GM23338 (cell line): ENCODE measurements at regions not wholly inside any gene's neighbourhood (a gene's known extent, or its start where the extent isn't known, plus 50 kb on each side); places are given as distances from the start of the nearest gene placed in this dataset.

Source experiments
- ATAC-seq: fragments of 200-7000 bp; cut with Tn5 transposase; 3 replicates; pipeline ENCODE4 v1.9.1; 2020
- DNase-seq: peaks from one replicate; pipeline ENCODE4 v3.0.0-alpha.2; 2015; ENCODE audit warnings: low spot score
- H2AFZ ChIP-seq: fragments of 200-600 bp; sonication (generic); 2 replicates; pipeline ENCODE4 v1.8.0; 2016; ENCODE audit warnings: antibody characterized with exemption, mild to moderate bottlenecking, moderate library complexity
- H3F3A ChIP-seq: fragments of 200-600 bp; sonication (generic); replicated peaks from 2 replicates; pipeline ENCODE4 v1.8.0; 2017; ENCODE audit warnings: antibody characterized with exemption, mixed run types, low read depth
- H3K27ac ChIP-seq: fragments of 200-600 bp; sonication (generic); 2 replicates; pipeline ENCODE4 v1.6.1; 2016; ENCODE audit warnings: low read depth
- H3K27me3 ChIP-seq: fragments of 200-600 bp; sonication (generic); 2 replicates; pipeline ENCODE4 v1.8.0; 2016; ENCODE audit warnings: mild to moderate bottlenecking, mixed run types, moderate library complexity; ENCODE audit not compliant: insufficient read depth
- H3K36me3 ChIP-seq: fragments of 200-600 bp; sonication (generic); 2 replicates; pipeline ENCODE4 v1.8.0; 2016; ENCODE audit warnings: mild to moderate bottlenecking; ENCODE audit not compliant: insufficient read depth
- H3K4me1 ChIP-seq: fragments of 200-600 bp; sonication (generic); 2 replicates; pipeline ENCODE4 v1.8.0; 2016; ENCODE audit warnings: mild to moderate bottlenecking, moderate library complexity; ENCODE audit not compliant: insufficient read depth
- H3K4me2 ChIP-seq: fragments of 200-600 bp; sonication (generic); 2 replicates; pipeline ENCODE4 v1.7.1; 2017; ENCODE audit warnings: mixed run types
- H3K4me3 ChIP-seq: fragments of 200-600 bp; sonication (generic); 2 replicates; pipeline ENCODE4 v1.6.1; 2016; ENCODE audit warnings: mixed run types
- H3K79me2 ChIP-seq: fragments of 200-600 bp; sonication (generic); replicated peaks from 2 replicates; pipeline ENCODE4 v1.8.0; 2017; ENCODE audit warnings: mild to moderate bottlenecking; ENCODE audit not compliant: insufficient read depth
- H3K9me2 ChIP-seq: fragments of 200-600 bp; sonication (generic); 2 replicates; pipeline ENCODE4 v1.8.0; 2017; ENCODE audit not compliant: insufficient read depth
- H4K20me1 ChIP-seq: fragments of 200-600 bp; sonication (generic); replicated peaks from 2 replicates; pipeline ENCODE4 v1.8.0; 2017; ENCODE audit warnings: mild to moderate bottlenecking; ENCODE audit not compliant: insufficient read depth
- H3K27ac Mint-ChIP-seq: 2 replicates; pipeline ENCODE4 v1.8.0; 2020; ENCODE audit warnings: inconsistent platforms, mild to moderate bottlenecking, moderate library complexity, mixed read lengths
- H3K27me3 Mint-ChIP-seq: 3 replicates; pipeline ENCODE4 v1.8.0; 2022; ENCODE audit warnings: low read depth, mild to moderate bottlenecking, moderate library complexity, mixed read lengths, inconsistent platforms; ENCODE audit not compliant: insufficient read depth, poor library complexity
- H3K36me3 Mint-ChIP-seq: 3 replicates; pipeline ENCODE4 v1.8.0; 2021; ENCODE audit warnings: low read depth, mild to moderate bottlenecking, inconsistent platforms, moderate library complexity, mixed read lengths
- H3K4me1 Mint-ChIP-seq: 3 replicates; pipeline ENCODE4 v1.8.0; 2020; ENCODE audit warnings: mild to moderate bottlenecking, inconsistent platforms, mixed read lengths
- H3K4me3 Mint-ChIP-seq: 3 replicates; pipeline ENCODE4 v1.8.0; 2021; ENCODE audit warnings: moderate library complexity, mild to moderate bottlenecking, inconsistent platforms, mixed read lengths
- H3K9me3 Mint-ChIP-seq: 3 replicates; pipeline ENCODE4 v1.8.0; 2020; ENCODE audit warnings: moderate library complexity, mild to moderate bottlenecking, inconsistent platforms, mixed read lengths
- CREB1 ChIP-seq: fragments of 250-450 bp; sonication (Bioruptor Pico); IDR thresholded peaks from 2 replicates; pipeline ENCODE4 v1.5.0; 2020; ENCODE audit warnings: low read depth, mild to moderate bottlenecking, moderate library complexity
- EZH2 ChIP-seq: fragments of 200-600 bp; sonication (generic); IDR thresholded peaks from one replicate; pipeline ENCODE4 v1.8.0; 2017; ENCODE audit warnings: antibody characterized with exemption, mild to moderate bottlenecking, low read depth; ENCODE audit not compliant: unreplicated experiment
- NANOG ChIP-seq: IDR thresholded peaks from 2 replicates; pipeline ENCODE4 v1.6.1; 2016; ENCODE audit warnings: antibody characterized with exemption, borderline replicate concordance
- POLR2AphosphoS5 ChIP-seq: IDR thresholded peaks from 2 replicates; pipeline ENCODE4 v1.6.1; 2016; ENCODE audit warnings: antibody characterized with exemption, low read depth
- STAT1 ChIP-seq: IDR thresholded peaks from one replicate; pipeline ENCODE4 v1.6.1; 2016; ENCODE audit warnings: antibody characterized with exemption; ENCODE audit not compliant: unreplicated experiment
- ZNF331 ChIP-seq: fragments of 250-450 bp; sonication (Bioruptor Pico); IDR thresholded peaks from 2 replicates; pipeline ENCODE4 v1.5.0; 2020; ENCODE audit warnings: low read depth, mild to moderate bottlenecking, moderate library complexity
- TF ChIP-seq, protein P1 (sequence below): fragments of 250-450 bp; sonication (Bioruptor Pico); IDR thresholded peaks from 2 replicates; pipeline ENCODE4 v1.5.0; 2020; ENCODE audit warnings: mild to moderate bottlenecking, moderate library complexity

DNA sequence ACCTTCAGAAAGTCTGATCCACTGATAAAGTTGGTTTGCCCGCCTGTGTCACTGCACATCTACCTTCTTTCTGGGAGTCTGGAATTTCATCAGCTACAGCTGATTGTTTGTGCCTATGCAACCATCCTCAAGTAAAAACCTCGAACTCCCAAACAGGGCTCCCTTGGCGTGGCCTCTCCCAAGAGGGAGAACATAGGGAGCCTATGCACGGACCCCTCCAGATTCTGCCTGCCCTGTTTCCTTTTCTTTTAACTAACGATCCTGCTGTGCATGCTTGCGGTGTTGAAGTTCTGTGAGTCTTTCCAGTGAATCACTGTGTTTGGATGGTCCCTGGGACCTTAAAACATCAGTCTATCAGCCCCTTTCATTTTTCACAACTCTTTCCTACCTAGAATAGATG, 226.9 kb upstream of the SEMA3D start (continued):
- TF ChIP-seq, protein P1, sequence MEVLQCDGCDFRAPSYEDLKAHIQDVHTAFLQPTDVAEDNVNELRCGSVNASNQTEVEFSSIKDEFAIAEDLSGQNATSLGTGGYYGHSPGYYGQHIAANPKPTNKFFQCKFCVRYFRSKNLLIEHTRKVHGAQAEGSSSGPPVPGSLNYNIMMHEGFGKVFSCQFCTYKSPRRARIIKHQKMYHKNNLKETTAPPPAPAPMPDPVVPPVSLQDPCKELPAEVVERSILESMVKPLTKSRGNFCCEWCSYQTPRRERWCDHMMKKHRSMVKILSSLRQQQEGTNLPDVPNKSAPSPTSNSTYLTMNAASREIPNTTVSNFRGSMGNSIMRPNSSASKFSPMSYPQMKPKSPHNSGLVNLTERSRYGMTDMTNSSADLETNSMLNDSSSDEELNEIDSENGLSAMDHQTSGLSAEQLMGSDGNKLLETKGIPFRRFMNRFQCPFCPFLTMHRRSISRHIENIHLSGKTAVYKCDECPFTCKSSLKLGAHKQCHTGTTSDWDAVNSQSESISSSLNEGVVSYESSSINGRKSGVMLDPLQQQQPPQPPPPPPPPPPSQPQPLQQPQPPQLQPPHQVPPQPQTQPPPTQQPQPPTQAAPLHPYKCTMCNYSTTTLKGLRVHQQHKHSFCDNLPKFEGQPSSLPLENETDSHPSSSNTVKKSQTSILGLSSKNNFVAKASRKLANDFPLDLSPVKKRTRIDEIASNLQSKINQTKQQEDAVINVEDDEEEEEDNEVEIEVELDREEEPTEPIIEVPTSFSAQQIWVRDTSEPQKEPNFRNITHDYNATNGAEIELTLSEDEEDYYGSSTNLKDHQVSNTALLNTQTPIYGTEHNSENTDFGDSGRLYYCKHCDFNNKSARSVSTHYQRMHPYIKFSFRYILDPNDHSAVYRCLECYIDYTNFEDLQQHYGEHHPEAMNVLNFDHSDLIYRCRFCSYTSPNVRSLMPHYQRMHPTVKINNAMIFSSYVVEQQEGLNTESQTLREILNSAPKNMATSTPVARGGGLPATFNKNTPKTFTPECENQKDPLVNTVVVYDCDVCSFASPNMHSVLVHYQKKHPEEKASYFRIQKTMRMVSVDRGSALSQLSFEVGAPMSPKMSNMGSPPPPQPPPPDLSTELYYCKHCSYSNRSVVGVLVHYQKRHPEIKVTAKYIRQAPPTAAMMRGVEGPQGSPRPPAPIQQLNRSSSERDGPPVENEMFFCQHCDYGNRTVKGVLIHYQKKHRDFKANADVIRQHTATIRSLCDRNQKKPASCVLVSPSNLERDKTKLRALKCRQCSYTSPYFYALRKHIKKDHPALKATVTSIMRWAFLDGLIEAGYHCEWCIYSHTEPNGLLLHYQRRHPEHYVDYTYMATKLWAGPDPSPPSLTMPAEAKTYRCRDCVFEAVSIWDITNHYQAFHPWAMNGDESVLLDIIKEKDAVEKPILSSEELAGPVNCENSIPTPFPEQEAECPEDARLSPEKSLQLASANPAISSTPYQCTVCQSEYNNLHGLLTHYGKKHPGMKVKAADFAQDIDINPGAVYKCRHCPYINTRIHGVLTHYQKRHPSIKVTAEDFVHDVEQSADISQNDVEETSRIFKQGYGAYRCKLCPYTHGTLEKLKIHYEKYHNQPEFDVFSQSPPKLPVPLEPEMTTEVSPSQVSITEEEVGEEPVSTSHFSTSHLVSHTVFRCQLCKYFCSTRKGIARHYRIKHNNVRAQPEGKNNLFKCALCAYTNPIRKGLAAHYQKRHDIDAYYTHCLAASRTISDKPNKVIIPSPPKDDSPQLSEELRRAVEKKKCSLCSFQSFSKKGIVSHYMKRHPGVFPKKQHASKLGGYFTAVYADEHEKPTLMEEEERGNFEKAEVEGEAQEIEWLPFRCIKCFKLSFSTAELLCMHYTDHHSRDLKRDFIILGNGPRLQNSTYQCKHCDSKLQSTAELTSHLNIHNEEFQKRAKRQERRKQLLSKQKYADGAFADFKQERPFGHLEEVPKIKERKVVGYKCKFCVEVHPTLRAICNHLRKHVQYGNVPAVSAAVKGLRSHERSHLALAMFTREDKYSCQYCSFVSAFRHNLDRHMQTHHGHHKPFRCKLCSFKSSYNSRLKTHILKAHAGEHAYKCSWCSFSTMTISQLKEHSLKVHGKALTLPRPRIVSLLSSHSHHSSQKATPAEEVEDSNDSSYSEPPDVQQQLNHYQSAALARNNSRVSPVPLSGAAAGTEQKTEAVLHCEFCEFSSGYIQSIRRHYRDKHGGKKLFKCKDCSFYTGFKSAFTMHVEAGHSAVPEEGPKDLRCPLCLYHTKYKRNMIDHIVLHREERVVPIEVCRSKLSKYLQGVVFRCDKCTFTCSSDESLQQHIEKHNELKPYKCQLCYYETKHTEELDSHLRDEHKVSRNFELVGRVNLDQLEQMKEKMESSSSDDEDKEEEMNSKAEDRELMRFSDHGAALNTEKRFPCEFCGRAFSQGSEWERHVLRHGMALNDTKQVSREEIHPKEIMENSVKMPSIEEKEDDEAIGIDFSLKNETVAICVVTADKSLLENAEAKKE = no peak
- no peak for TF ChIP-seq EZH2
- no peak for TF ChIP-seq POLR2AphosphoS5
- TF ChIP-seq ZNF331 (CRISPR knock-in tag) = no peak

DNA sequence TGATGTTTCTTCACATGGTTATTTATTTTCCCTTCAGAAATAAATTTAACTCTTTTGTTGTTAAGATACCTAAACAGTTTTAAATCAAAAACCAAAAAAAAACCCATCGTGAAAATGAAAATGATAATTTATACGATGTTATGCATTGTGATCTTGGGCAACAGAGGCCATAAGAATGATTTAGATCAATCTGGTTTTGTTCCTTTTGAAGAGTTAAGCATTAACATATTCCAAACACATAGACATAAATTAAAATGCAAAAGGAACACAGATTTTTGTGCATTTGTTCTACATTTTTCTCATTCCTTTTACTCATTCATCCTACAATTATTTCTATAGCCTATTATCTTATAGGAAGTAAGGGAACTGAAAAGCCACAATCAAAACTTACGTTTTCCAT, 226.1 kb upstream of the SEMA3D start:
- H3F3A ChIP-seq = no peaks in the 10 kb centered on the region
- H2AFZ ChIP-seq = no peak overlapping the region
- Mint-ChIP-seq H3K9me3 (no peaks in the 10 kb centered on the region), H3K36me3 (no peaks in the 10 kb centered on the region), H3K4me1 (peaks cover 18% of the 10 kb centered on the region), H3K27ac (no peak overlapping the region), H3K4me3 (no peak overlapping the region), H3K27me3 (peaks cover 2% of the 10 kb centered on the region)
- no peak for ATAC-seq
- H3K36me3 ChIP-seq = no peaks in the 10 kb centered on the region
- H3K4me3 ChIP-seq = no peak overlapping the region
- H3K9me2 ChIP-seq = no peaks in the 10 kb centered on the region
- H3K27ac ChIP-seq = no peak overlapping the region
- TF ChIP-seq CREB1 (CRISPR knock-in tag) = no peak
- TF ChIP-seq STAT1 = no peak
- TF ChIP-seq, protein P1 = no peak
- no peak for TF ChIP-seq NANOG
- no peaks in the 10 kb centered on the region for H3K27me3 ChIP-seq
- H3K4me2 ChIP-seq = no peak overlapping the region
- no peaks in the 10 kb centered on the region for H4K20me1 ChIP-seq
- DNase-seq = no peak
- H3K79me2 ChIP-seq = no peaks in the 10 kb centered on the region
- H3K4me1 ChIP-seq = no peaks in the 10 kb centered on the region
